ENCODE measurements at regions not wholly inside any gene's neighbourhood (a gene's known extent, or its start where the extent isn't known, plus 50 kb on each side); places are given as distances from the start of the nearest gene placed in this dataset.
"Not testable (repeated sequence)": the region's sequence is repeated elsewhere in the genome, so short reads cannot be mapped to it uniquely, and the experiment has no call there.

- H3K27me3 ChIP-seq: no peaks in the 10 kb centered on the region
- TF ChIP-seq CTCF (IDR thresholded peaks at IDR 0.05): no peak
- FAIRE-seq (no peak), DNase-seq (no peak), ATAC-seq (no peak)
- H3K9me3 ChIP-seq: no peaks in the 10 kb centered on the region
- H3K27ac ChIP-seq: no peak overlapping the region
- peaks cover 9 to 34% (median 30%) of the 10 kb centered on the region in 3 donors for H3K4me1 ChIP-seq
- intact Hi-C loops (cut with DNase I): no loop called here
- 95 to 96% methylated on average over 2 of the region's 2 CpGs for WGBS, 2 donors
- H3K4me3 ChIP-seq: no peak overlapping the region
- H3K36me3 ChIP-seq: no peaks in the 10 kb centered on the region
Measured at GRCh38 chr6:12361042-12361765, 71.0 kb downstream of the EDN1 start.

DNA sequence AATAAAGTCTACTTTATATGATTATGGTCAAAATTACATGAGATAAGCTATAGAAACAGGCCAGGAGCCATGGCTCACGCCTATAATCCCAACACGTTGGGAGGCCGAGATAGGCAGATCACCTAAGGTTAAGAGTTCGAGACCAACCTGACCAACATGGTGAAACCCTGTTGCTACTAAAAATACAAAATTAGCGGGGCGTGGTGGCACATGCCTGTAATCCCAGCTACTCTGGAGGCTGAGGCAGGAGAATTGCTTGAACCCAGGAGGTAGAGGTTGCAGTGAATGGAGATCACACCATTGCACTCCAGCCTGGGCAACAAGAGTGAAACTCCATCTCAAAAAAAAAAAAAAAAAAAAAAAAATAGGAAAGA is 73.1 kb downstream of the EDN1 start:
- H3K9me3 ChIP-seq; FAIRE-seq; H3K4me3 ChIP-seq; DNase-seq; intact Hi-C loops (cut with DNase I); H3K27me3 ChIP-seq; ATAC-seq; H3K36me3 ChIP-seq: not testable (repeated sequence)
- H3K27ac ChIP-seq: peak overlapping the region; percentile 47 to 94 (median 76)
- 91 to 95% methylated on average over 6 of the region's 6 CpGs for WGBS, 2 donors
- peaks cover 9 to 36% (median 30%) of the 10 kb centered on the region in 3 donors for H3K4me1 ChIP-seq

DNA sequence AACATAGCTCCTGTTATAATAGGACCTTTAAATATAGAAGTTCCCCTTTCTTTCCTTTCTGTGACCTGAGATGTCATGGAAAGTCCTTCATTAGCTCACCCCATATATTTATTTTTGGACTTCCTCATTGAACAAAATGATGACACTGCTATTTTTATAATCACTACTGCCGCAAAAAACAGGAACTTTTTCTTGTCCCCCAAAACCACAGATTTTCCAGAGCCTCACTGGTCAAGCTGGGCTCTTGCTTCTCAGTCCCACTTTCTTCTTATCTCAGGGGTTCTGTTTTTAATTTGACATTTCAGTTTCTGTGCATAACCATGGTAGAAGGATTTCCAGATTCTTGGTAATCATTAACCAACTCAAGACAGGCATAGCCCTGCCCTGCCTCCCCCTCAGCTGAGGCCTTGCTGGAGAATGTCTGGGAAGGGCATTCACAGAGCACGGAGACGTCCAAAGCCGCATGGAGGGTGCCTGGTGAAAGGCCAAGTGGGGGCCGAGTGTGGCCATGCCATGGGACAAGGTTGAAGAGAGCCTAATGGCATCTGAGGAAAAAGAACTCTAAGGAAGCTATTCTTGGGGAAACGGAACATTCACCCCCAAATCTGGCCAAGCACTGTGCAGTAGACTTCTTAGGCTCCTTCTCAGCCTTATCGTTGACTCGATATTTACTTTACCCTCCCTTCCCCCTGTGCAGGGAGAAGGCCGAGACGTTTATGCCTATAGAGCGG is 73.7 kb downstream of the EDN1 start:
- ATAC-seq: peak; percentile 82 to 89 (median 85)
- no peak overlapping the region for H3K4me3 ChIP-seq
- peak overlapping the region; percentile 47 to 94 (median 76) for H3K27ac ChIP-seq
- H3K9me3 ChIP-seq: no peaks in the 10 kb centered on the region
- no peaks in the 10 kb centered on the region for H3K36me3 ChIP-seq
- H3K4me1 ChIP-seq: peaks cover 9 to 36% (median 30%) of the 10 kb centered on the region in 3 donors
- H3K27me3 ChIP-seq: no peaks in the 10 kb centered on the region
- intact Hi-C loops (cut with DNase I): no loop called here
- peak; percentile 52 to 80 (median 65) for DNase-seq
- FAIRE-seq: no peak
- no peak for TF ChIP-seq CTCF (IDR thresholded peaks at IDR 0.05)
- WGBS, 2 donors: 19 to 20% methylated on average over 11 of the region's 11 CpGs

- intact Hi-C loops (cut with DNase I): no loop called here
- DNase-seq (no peak), ATAC-seq (no peak), FAIRE-seq (no peak)
- Histone ChIP-seq H3K27me3 (no peaks in the 10 kb centered on the region), H3K36me3 (no peaks in the 10 kb centered on the region), H3K9me3 (no peaks in the 10 kb centered on the region), H3K27ac (peak overlapping the region; percentile 67 to 94 (median 78)), H3K4me1 (peaks cover 9 to 36% (median 30%) of the 10 kb centered on the region in 3 donors), H3K4me3 (no peak overlapping the region)
- TF ChIP-seq CTCF (IDR thresholded peaks at IDR 0.05): no peak
- 90 to 96% methylated on average over 1 of the region's 1 CpG for WGBS, 2 donors
Measured at GRCh38 chr6:12364621-12365020, 74.5 kb downstream of the EDN1 start.

DNA sequence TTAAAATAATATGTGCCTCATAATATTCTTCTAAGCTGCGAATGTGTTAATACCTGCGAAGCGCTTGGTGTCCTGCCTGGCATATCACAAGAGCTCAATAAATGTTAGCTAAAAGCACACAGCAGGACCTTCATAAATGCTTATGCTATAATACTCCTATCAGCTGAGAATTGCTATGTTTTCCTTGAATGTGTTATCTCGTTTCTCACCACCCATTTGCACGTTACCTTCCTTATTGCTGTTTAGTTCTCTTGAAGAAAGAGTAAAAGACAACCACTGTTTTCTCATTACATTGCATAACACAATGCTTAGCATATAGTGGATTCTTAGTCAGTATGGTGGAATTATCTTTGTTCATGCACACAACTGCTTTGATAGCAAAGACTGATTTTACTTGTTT is 76.6 kb downstream of the EDN1 start:
- no peak for DNase-seq
- ATAC-seq: no peak
- TF ChIP-seq CTCF (IDR thresholded peaks at IDR 0.05): no peak
- FAIRE-seq: no peak
- H3K27ac ChIP-seq: peak overlapping the region in 1 of 4 donors; percentile 84
- H3K9me3 ChIP-seq: no peaks in the 10 kb centered on the region
- H3K4me1 ChIP-seq: peaks cover 14 to 44% (median 31%) of the 10 kb centered on the region in 3 donors
- no peaks in the 10 kb centered on the region for H3K36me3 ChIP-seq
- intact Hi-C loops (cut with DNase I): no loop called here
- 78 to 79% methylated on average over 5 of the region's 5 CpGs for WGBS, 2 donors
- no peaks in the 10 kb centered on the region for H3K27me3 ChIP-seq
- H3K4me3 ChIP-seq: no peak overlapping the region

Data from pancreas (tissue), 10 donors.